GM12878 (cell line): ENCODE measurements at regions not wholly inside any gene's neighbourhood (a gene's known extent, or its start where the extent isn't known, plus 50 kb on each side); places are given as distances from the start of the nearest gene placed in this dataset.

Experiments used
- ATAC-seq: fragments of 200-7000 bp; cut with Tn5 transposase; 3 replicates; pipeline ENCODE4 v1.9.1; 2020; ENCODE audit warnings: mild to moderate bottlenecking, moderate library complexity
- BruUV-seq: library from RNA; stranded (reverse); fragments of 400-500 nt; replicated peaks from 2 replicates; lab custom pipeline; 2021; lab: Mats Ljungman, UMichigan
- CTCF ChIA-PET: fragments of 300-600 bp; sonication (Branson Sonifier 250); formaldehyde crosslinking; extraction: SDS; loops from one replicate; lab custom pipeline; 2021; ENCODE audit warnings: inconsistent platforms; lab: Yijun Ruan, JAX
- POLR2A ChIA-PET: fragments of 350-600 bp; formaldehyde crosslinking; extraction: SDS; loops from one replicate; lab custom pipeline; 2021; ENCODE audit warnings: inconsistent platforms; lab: Charles Lee
- RAD21 ChIA-PET: fragments of 300-600 bp; sonication (Branson Sonifier 250); formaldehyde crosslinking; loops from one replicate; lab custom pipeline; 2023; ENCODE audit warnings: antibody characterized with exemption; ENCODE audit not compliant: unreplicated experiment; lab: Charles Lee
- SMC1A ChIA-PET: fragments of 300-600 bp; sonication (Branson Sonifier 250); formaldehyde crosslinking; loops from one replicate; lab custom pipeline; 2023; ENCODE audit not compliant: unreplicated experiment, uncharacterized antibody; lab: Charles Lee
- DNase-seq: peaks from one replicate; pipeline ENCODE4 v3.0.0-alpha.2; 2011; ENCODE audit warnings: low read depth, low spot score
- FAIRE-seq: peaks from 3 replicates; lab custom pipeline; 2011; peaks lifted over from hg19 to GRCh38; lab: Jason Lieb, UNC
- H2AFZ ChIP-seq: 2 replicates; pipeline ENCODE4 v1.6.0; 2011; ENCODE audit warnings: low read depth, low read length, control low read depth; ENCODE audit not compliant: control insufficient read depth
- H3K27ac ChIP-seq: 2 replicates; pipeline ENCODE4 v1.5.1; 2011; ENCODE audit warnings: control low read depth; ENCODE audit not compliant: control insufficient read depth, insufficient read depth
- H3K27me3 ChIP-seq, 2 experiments: replicated peaks in 1 of 2; 2 replicates each; pipeline versions ENCODE4 v1.6.0 to v1.6.1; 2011; ENCODE audit warnings: low read length in 1 of 2; ENCODE audit not compliant: control insufficient read depth in 2 of 2, insufficient read depth in 2 of 2
- H3K36me3 ChIP-seq, 2 experiments: 2 replicates each; pipeline ENCODE4 v1.5.1; 2011; ENCODE audit warnings: low read length in 1 of 2; ENCODE audit not compliant: control insufficient read depth in 2 of 2, insufficient read depth in 2 of 2
- H3K4me1 ChIP-seq: 2 replicates; pipeline ENCODE4 v1.6.1; 2011; ENCODE audit warnings: mild to moderate bottlenecking, low read length, moderate library complexity, mixed read lengths; ENCODE audit not compliant: control insufficient read depth, insufficient read depth
- H3K4me2 ChIP-seq: 2 replicates; pipeline ENCODE4 v1.6.0; 2011; ENCODE audit warnings: control low read depth; ENCODE audit not compliant: control insufficient read depth, insufficient read depth
- H3K4me3 ChIP-seq: fragments of 200-600 bp; sonication (generic); 2 replicates; pipeline ENCODE4 v1.5.1; 2016
- H3K79me2 ChIP-seq: 2 replicates; pipeline ENCODE4 v1.6.0; 2011; ENCODE audit warnings: low read length; ENCODE audit not compliant: control insufficient read depth, insufficient read depth
- H3K9ac ChIP-seq: 2 replicates; pipeline ENCODE4 v1.8.0; 2011; ENCODE audit warnings: low read length, control low read depth, mixed read lengths; ENCODE audit not compliant: control insufficient read depth, insufficient read depth
- H3K9me3 ChIP-seq: replicated peaks from 3 replicates; pipeline ENCODE4 v1.5.1; 2011; ENCODE audit warnings: mild to moderate bottlenecking, low read length; ENCODE audit not compliant: control insufficient read depth, insufficient read depth
- H4K20me1 ChIP-seq: 2 replicates; pipeline ENCODE4 v1.6.0; 2011; ENCODE audit not compliant: control insufficient read depth, insufficient read depth
- MTA2 ChIP-seq: fragments of 450-650 bp; IDR thresholded peaks from 2 replicates; pipeline ENCODE4 v1.6.1; 2016; ENCODE audit warnings: low read depth, mild to moderate bottlenecking, moderate library complexity
- MTA3 ChIP-seq: IDR thresholded peaks from 2 replicates; pipeline ENCODE4 v1.6.1; 2012; ENCODE audit warnings: low read length, inconsistent platforms, borderline replicate concordance
- ZNF217 ChIP-seq: fragments of 450-650 bp; IDR thresholded peaks from 2 replicates; pipeline ENCODE4 v1.6.1; 2017; ENCODE audit warnings: antibody characterized with exemption, mild to moderate bottlenecking
- WGBS: methylation state at CpG from one replicate; pipeline ENCODE4 v1.1.6; 2016; ENCODE audit warnings: low lambda C conversion rate; ENCODE audit not compliant: insufficient replicate concordance, insufficient coverage; ENCODE audit errors: missing lambda C conversion rate; 5-methylcytosine and 5-hydroxymethylcytosine counted together
- in situ Hi-C: fragments of 300-500 bp; cut with MboI; formaldehyde crosslinking; loops from 9 replicates; pipeline ENCODE4 v1.14.3; 2018; ENCODE audit warnings: mixed read lengths
- intact Hi-C: fragments of 100-400 bp; cut with micrococcal nuclease; formaldehyde crosslinking; loops from one replicate; pipeline ENCODE4 v1.14.2; 2022; ENCODE audit not compliant: unreplicated experiment
- TF ChIP-seq, protein P1 (sequence below): fragments of 450-650 bp; IDR thresholded peaks from 2 replicates; pipeline ENCODE4 v1.6.1; 2017; ENCODE audit warnings: mild to moderate bottlenecking, moderate library complexity
- TF ChIP-seq, protein P2 (sequence below): IDR thresholded peaks from 2 replicates; pipeline ENCODE4 v1.6.1; 2012; ENCODE audit warnings: low read depth, low read length, improper control_type of control experiment

DNA sequence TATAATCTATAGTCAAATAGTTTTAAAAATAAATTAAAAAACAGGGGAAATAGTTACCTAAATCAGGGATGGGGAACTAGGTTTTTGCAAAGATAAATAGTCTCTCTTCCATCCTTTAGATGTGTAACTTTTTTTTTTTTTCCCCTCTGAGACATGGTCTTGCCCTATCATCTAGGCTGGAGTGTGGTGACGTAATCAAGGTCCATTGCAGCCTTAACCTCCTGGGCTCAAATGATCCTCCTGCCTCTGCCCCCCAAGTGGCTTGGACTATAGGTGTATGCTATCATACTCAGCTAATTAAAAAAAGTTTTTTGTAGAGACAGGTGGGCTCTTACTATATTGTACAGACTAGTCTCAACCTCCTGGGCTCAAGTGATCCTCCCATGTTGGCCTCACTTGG lies 316.5 kb downstream of the CCDC85A start (continued):
- no peak for TF ChIP-seq ZNF217
- TF ChIP-seq, all 136 proteins: peak for 0

DNA sequence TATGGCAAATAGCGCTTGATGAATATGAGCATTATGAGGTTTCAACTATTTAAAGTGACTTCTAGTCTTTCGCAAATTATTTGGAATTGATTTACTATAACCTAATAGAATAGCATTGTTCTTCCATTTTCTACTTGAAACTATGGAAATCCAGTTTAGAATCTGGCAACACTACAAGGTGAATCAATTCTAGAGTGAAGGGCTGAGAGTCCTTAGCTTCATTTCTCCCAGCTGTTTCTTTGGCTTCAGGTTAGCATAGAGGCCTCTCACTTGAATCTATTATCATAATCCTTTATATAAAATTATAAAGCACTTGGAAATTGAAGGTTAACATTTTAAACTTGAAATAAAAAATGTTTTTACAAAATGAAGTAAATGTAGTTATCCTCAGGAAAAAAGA lies 318.8 kb downstream of the CCDC85A start:
- Histone ChIP-seq H2AFZ (no peak overlapping the region), H3K4me1 (no peaks in the 10 kb centered on the region), H3K79me2 (no peaks in the 10 kb centered on the region), H3K4me2 (no peak overlapping the region), H3K4me3 (no peak overlapping the region), H3K9ac (no peak overlapping the region), H3K27me3 (no peaks in the 10 kb centered on the region), H3K27ac (no peak overlapping the region), H3K9me3 (no peaks in the 10 kb centered on the region), H4K20me1 (no peaks in the 10 kb centered on the region), H3K36me3 (no peaks in the 10 kb centered on the region)
- BruUV-seq: no TSS peak
- intact Hi-C loops: no loop called here
- CTCF ChIA-PET: no interaction called here
- TF ChIP-seq, protein P1, sequence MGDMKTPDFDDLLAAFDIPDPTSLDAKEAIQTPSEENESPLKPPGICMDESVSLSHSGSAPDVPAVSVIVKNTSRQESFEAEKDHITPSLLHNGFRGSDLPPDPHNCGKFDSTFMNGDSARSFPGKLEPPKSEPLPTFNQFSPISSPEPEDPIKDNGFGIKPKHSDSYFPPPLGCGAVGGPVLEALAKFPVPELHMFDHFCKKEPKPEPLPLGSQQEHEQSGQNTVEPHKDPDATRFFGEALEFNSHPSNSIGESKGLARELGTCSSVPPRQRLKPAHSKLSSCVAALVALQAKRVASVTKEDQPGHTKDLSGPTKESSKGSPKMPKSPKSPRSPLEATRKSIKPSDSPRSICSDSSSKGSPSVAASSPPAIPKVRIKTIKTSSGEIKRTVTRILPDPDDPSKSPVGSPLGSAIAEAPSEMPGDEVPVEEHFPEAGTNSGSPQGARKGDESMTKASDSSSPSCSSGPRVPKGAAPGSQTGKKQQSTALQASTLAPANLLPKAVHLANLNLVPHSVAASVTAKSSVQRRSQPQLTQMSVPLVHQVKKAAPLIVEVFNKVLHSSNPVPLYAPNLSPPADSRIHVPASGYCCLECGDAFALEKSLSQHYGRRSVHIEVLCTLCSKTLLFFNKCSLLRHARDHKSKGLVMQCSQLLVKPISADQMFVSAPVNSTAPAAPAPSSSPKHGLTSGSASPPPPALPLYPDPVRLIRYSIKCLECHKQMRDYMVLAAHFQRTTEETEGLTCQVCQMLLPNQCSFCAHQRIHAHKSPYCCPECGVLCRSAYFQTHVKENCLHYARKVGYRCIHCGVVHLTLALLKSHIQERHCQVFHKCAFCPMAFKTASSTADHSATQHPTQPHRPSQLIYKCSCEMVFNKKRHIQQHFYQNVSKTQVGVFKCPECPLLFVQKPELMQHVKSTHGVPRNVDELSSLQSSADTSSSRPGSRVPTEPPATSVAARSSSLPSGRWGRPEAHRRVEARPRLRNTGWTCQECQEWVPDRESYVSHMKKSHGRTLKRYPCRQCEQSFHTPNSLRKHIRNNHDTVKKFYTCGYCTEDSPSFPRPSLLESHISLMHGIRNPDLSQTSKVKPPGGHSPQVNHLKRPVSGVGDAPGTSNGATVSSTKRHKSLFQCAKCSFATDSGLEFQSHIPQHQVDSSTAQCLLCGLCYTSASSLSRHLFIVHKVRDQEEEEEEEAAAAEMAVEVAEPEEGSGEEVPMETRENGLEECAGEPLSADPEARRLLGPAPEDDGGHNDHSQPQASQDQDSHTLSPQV: no peak
- TF ChIP-seq MTA3 (no peak), MTA2 (no peak)
- TF ChIP-seq, protein P2, sequence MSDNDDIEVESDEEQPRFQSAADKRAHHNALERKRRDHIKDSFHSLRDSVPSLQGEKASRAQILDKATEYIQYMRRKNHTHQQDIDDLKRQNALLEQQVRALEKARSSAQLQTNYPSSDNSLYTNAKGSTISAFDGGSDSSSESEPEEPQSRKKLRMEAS: no peak
- SMC1A ChIA-PET: no interaction called here
- WGBS: 95% methylated on average over 2 of the region's 2 CpGs
- in situ Hi-C loops: no loop called here
- RAD21 ChIA-PET: no interaction called here
- ATAC-seq (no peak), FAIRE-seq (no peak), DNase-seq (no peak)
- POLR2A ChIA-PET: no interaction called here
